Stromal cell of bone marrow (primary cell): ENCODE measurements at regions not wholly inside any gene's neighbourhood (a gene's known extent, or its start where the extent isn't known, plus 50 kb on each side); places are given as distances from the start of the nearest gene placed in this dataset.

Experiments
- DNase-seq: peaks from one replicate; pipeline ENCODE4 v3.0.0-alpha.2; 2012; ENCODE audit warnings: low read depth

GRCh38 chr1:222911866-222912265, 97.0 kb downstream of the DISP1 start:
- no peak for DNase-seq

DNA sequence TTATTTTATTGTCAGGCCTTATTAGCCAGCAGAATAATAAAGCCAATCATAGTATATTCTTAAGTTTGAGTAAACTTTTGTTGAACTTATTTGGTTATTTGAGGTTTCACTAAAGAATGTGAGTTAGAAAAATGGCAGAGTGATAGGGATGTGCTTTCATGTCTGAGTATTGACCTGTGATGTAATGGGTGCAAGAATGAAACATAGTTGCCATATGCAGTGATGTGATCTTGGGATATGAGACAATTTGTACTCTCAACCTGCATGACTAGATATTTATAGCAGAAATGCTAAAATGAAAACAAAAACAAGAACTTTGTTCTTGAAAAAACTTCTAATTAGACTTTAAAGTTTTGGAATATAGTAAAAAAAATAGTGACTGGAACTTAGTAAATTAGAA, 97.9 kb downstream of the DISP1 start:
- DNase-seq: no peak

GRCh38 chr1:222914861-222915632, 100.2 kb downstream of the DISP1 start:
- DNase-seq: peak; percentile 90

DNA sequence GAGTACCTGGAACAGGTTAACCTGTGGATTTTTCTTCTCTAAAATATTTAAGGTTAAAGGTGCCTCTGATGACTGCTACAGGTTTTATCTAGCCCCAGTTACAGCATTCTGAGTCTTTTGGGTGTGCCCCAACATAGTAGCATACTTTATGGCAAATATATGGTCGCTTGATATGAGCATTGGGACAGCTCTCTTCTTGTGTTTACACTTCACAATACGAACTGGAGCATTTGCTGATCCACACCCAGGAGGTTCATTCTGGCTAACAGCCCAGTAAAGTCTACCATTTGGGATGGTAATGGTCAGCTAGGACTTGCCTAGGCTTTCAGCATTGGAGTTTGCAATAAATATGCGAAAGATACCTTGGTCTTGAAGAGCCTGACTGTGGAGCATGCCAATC, 101.3 kb downstream of the DISP1 start:
- no peak for DNase-seq

GRCh38 chr1:222918801-222919477, 104.1 kb downstream of the DISP1 start:
- DNase-seq: no peak

DNA sequence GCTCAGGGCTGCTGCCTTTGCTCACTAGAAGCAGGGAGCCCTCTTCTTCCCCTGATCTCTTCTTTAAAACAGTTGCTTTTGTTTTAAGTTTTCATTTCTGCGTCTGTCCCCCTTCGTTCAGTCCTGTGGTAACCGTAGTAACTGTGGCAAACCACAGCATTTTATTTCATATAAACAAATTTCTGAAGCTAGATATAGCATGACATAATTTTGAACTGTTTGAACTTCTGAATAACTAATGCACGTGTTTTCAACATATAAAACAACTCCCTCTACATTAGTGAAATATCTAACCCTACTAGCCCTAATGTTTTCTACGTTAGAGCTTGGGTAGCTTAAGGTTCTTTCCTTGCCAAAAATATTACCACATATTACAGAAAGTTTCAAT, 104.6 kb downstream of the DISP1 start:
- no peak for DNase-seq

GRCh38 chr1:222920169-222920568, 105.3 kb downstream of the DISP1 start:
- DNase-seq: no peak

GRCh38 chr1:222921945-222922344, 107.1 kb downstream of the DISP1 start:
- DNase-seq: no peak

GRCh38 chr1:222923506-222923905, 108.7 kb downstream of the DISP1 start:
- no peak for DNase-seq

DNA sequence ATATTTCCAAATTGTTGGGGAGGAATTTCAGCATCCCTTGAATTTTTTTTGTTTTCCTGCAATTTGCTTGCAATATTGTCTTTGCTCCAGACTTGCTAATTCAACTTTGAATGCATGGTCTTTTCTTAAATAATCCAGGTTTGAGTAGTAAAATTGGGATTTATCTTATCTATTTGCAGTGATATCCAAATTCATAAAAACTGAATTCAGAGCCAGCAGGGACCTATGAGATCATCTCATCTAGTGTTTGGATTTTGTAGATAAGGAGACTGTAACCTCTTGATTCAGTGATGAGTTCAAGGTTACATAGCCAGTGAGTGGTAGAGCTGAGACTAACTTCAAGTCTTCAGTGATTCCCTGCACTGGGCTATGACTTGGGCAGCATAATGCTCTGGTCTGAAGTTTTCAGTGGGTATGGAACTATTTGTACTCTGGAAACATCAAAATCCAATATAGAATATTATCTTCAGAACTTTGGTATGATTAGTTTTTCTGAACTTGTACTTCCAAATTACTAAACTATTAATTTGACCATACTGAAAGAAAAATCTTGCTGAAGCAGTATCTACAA, 109.4 kb downstream of the DISP1 start:
- no peak for DNase-seq

DNA sequence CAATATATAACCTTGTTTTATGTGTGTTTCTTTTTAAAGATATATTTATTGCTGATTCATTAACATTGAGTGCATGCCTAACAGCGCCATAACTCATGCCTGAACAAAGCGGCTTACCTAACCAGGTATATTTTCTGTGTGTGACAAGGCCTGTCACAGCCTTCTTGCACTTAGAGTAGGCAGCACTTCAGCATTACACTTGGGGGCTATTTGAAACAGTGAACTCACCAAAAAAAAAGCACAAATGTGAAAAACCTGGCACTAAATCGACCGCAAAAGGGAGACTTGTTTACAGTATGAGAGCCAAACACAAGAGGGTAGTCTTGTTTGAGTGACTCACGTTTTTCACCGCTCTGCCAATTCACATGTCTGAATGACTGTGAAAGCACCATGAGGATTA, 111.7 kb downstream of the DISP1 start:
- DNase-seq: peak; percentile 36

GRCh38 chr1:222927031-222927430, 112.2 kb downstream of the DISP1 start:
- DNase-seq: no peak

DNA sequence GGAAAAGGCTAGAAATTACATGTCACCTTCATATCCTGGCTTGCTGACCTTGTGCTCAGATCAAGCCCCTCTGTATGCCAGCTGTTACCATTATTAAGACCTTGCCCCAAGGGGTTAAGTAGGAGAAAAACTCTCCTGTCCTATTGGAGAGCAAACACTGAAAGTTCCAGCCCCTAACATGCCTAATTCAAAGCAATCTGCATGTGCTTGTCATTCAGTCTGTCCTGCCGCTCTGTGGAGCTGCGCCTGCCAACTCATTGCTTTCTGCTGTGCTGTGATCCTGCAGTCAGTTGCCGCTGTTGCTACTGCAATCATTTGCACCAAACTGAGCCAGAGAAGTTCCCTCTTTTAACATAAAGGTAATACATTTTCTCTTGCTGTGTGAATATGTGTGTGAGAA, 113.4 kb downstream of the DISP1 start:
- no peak for DNase-seq

GRCh38 chr1:222930070-222930469, 115.2 kb downstream of the DISP1 start:
- DNase-seq: no peak

DNA sequence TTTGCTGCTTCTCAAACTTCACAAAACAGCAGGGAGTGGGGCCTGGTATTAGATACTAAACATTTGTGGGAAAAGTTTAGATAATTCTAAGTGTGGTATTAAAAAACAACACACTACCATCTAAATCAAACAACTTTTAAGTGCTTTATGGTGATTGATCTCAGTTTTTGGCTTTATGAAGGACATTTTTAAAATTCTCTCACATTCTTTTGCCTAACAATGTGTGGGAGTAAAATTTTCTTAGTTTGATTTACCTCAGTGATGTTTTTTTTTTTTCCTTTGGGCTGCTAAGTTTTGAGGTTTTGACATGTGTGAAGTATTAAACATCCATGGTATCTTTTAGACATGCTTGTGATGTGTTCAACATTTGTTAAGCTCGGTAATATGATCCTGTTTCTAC, 116.2 kb downstream of the DISP1 start:
- no peak for DNase-seq

DNA sequence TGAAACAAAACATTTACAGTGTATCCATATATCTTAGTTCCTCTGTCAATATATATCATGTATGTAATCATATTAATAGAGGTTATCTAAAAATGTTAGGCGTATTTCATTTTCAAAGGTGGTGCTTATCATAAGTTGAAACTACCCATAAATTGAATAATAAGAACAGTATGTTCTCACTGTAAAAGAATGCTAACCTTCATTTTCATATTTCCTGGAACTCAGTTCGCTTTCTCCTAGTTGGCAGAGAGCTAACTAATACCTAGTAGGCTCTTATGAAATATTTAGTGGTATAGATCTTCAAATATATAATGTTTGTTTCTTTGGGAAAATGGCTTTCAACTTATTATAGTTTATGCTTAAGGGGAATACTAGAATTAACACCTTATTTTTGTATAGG, 118.4 kb downstream of the DISP1 start:
- no peak for DNase-seq

GRCh38 chr1:222935239-222935900, 120.5 kb downstream of the DISP1 start:
- no peak for DNase-seq

DNA sequence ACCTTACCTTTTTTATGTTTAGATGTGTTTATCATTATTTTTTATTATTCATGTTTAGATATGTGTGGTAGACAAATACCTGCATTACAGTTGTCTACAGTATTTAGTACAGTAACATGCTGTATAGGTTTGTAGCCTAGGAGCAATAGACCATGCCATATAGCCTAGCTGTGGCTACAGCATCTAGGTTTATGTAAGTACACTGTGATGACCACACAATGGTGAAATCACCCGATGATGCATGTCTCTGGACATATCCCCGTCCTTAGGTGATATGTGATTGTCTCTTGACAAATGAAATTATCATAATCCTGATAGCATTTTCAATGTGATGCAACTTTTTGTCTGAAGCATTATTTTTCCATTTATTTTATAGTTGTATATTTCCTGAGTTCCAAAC, 121.2 kb downstream of the DISP1 start:
- DNase-seq: no peak

- no peak for DNase-seq
Measured at GRCh38 chr1:222938986-222939385, 124.1 kb downstream of the DISP1 start.

DNA sequence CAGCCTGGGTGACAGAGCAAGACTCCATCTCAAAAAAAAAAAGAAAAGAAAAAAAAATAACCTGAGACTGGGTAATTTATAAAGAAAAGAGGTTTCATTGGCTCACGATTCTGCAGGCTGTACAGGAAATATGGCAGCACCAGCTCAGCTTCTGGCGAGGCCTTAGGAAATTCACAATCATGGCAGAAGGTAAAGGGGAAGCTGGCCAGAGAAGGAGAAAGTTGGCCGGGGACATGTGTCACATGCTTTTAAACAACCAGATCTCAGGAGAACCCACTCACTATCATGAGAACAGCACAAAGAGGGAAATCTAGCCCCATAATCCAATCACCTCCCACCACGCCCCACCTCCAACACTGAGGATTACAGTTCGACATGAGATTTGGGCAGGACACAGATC, 125.3 kb downstream of the DISP1 start:
- DNase-seq: no peak

DNA sequence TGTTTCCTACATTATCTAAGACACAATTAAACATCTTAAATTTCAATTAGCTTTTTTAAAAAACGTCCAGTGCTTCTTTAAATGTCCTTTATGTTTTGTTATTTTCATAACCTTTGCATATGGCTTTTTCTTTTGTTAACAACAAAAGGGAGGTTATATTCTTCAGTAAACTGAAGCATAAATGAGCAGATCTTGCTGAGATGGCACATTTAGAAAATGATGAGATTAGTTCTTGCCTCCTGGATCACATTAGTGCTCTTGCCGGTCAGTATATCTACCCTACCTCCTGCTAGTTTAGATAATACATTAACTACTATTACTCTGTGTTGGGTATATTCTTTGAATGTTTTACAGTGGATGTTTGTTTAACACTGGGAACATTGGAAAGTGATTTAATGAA, 126.1 kb downstream of the DISP1 start:
- no peak for DNase-seq

DNA sequence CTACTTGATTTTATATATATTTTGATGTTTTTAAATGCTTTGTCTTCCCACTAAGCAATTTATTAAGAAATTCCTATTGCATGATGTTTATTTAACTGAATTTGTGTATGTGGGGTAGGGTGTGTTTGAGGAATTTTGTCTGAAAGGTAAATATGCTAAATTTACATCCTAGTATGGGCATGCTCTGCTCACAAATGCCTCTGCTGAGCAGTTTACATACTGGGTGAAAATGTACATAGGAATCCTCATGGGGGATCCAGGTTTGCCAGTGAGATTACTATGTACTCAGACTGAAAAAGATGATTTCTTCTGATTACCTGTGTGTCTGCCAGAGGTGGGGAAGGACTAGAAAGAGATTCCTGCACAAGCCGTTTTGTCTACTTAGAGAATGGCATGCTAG, 126.6 kb downstream of the DISP1 start:
- DNase-seq: no peak

DNA sequence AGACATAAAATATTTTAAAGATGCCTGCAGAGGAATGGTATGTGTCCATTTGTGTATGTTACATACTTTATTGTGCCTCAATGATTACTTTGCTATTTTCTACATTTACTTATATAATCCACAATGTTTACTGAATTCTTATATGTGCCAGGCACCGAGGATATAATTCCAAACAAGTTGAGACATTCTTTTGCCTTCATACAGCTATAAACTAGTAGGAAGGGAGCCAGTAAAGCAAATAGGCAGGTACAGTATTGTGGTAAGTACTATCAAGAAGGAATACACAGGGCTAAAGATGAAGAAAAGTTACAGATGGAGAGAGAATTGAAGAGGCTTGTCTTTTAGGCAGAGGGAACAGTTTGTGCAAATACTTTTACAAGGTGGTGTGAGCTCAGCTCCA, 131.6 kb downstream of the DISP1 start:
- no peak for DNase-seq
